ENCODE measurements at regions not wholly inside any gene's neighbourhood (a gene's known extent, or its start where the extent isn't known, plus 50 kb on each side); places are given as distances from the start of the nearest gene placed in this dataset.

DNA sequence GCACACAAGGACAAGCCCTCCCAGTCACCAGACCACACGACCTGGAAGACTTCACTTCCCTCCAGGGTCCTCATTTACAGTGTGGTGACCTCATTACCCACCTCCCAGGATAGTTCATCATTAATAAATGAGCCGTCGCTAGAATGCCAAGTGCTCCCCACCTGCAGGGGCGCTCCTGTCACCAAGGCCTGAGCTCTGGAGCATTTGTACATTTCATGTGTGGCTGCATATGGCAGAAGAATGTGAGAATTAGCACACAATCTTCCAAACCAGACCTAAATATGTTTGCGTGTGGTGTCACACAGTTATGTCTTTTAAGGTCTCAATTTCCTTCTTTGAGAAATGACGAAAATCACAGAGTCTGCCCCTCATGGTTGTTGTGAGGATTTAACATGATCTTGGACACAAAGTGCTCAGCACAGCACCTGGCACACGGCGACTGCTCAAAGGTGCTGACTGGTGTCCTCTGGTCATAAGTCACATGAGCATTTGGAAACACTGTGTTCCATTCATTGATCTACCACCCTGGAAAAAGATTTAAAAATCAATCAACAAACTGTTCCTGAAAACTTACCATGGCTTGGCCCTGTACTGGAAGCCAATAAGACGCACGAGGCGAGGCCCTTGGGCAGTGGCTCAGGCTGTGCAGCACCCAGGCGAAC is 150.6 kb upstream of the SPACA7 start:
- Mint-ChIP-seq H3K4me3 (ENCODE audit: unreplicated experiment) (peak overlapping the region; percentile 58), H3K4me1 (ENCODE audit: low read depth, unreplicated experiment) (no peaks in the 10 kb centered on the region), H3K9me3 (ENCODE audit: unreplicated experiment) (peaks cover 2% of the 10 kb centered on the region), H3K27me3 (ENCODE audit: low read depth, unreplicated experiment) (peaks cover 46% of the 10 kb centered on the region), H3K36me3 (ENCODE audit: low read depth, unreplicated experiment) (peaks cover 3% of the 10 kb centered on the region), H3K27ac (ENCODE audit: unreplicated experiment) (no peak overlapping the region)
- Histone ChIP-seq H3K36me3 (ENCODE audit: insufficient read depth, low read length) (no peaks in the 10 kb centered on the region), H3K9me3 (ENCODE audit: insufficient read depth, low read depth, low read length) (peaks cover 17% of the 10 kb centered on the region), H3K4me1 (ENCODE audit: insufficient read depth, low read length) (no peaks in the 10 kb centered on the region), H4K20me1 (ENCODE audit: insufficient read depth, low read length) (no peaks in the 10 kb centered on the region), H3K9ac (ENCODE audit: low read length) (no peak overlapping the region), H2AFZ (ENCODE audit: low read depth, low read length) (no peak overlapping the region), H3K27ac (ENCODE audit: low read depth, low read length) (no peak overlapping the region), H3K4me3 (ENCODE audit: insufficient read depth, low read depth, low read length) (no peak overlapping the region), H3K79me2 (ENCODE audit: insufficient read depth, low read length) (no peaks in the 10 kb centered on the region), H3K27me3 (ENCODE audit: insufficient read depth, low read length) (no peaks in the 10 kb centered on the region), H3K4me2 (ENCODE audit: low read length) (no peak overlapping the region)
- FAIRE-seq: no peak
- TF ChIP-seq EZH2 (IDR thresholded peaks at IDR 0.05; ENCODE audit: insufficient read depth, low read length): no peak
- TF ChIP-seq, protein P1, sequence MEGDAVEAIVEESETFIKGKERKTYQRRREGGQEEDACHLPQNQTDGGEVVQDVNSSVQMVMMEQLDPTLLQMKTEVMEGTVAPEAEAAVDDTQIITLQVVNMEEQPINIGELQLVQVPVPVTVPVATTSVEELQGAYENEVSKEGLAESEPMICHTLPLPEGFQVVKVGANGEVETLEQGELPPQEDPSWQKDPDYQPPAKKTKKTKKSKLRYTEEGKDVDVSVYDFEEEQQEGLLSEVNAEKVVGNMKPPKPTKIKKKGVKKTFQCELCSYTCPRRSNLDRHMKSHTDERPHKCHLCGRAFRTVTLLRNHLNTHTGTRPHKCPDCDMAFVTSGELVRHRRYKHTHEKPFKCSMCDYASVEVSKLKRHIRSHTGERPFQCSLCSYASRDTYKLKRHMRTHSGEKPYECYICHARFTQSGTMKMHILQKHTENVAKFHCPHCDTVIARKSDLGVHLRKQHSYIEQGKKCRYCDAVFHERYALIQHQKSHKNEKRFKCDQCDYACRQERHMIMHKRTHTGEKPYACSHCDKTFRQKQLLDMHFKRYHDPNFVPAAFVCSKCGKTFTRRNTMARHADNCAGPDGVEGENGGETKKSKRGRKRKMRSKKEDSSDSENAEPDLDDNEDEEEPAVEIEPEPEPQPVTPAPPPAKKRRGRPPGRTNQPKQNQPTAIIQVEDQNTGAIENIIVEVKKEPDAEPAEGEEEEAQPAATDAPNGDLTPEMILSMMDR (IDR thresholded peaks at IDR 0.05; ENCODE audit: insufficient read depth, low read depth, low read length): no peak
- DNase-seq (ENCODE audit: low read depth): no peak

DNA sequence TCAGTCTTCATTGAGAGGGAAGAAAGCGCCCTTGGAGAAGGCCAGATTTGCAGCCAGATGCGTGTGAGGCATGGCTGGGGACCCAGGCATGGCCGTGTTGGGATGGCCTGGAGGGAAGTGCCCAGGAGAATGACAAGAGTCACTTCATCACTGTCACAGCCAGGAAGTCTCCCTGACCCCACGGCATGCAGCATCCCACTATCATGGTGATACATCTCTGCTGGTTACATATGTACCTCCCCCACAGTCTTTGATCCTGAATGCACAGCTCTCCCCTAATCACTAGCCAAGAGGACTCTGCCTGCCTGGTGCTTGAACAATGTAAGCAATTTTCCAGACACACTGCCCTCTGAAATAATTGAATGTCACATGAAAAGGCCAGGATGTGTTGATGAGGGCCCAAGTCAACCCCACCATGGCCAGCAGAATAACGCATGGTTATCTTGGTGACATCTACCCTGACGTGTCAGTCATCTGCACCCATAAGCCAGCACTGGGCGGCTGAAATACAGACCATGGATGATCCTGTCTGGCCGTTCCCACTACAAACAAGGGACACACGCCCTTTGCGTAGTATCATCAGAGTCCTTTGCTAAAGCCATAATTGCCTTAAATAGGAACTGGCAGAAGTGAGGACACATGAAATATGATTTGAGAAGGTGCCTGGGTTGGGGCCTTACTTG is 149.7 kb upstream of the SPACA7 start:
- no peak for TF ChIP-seq EZH2 (IDR thresholded peaks at IDR 0.05; ENCODE audit: insufficient read depth, low read length)
- TF ChIP-seq, protein P1 (IDR thresholded peaks at IDR 0.05; ENCODE audit: insufficient read depth, low read depth, low read length): no peak
- Histone ChIP-seq H3K4me2 (ENCODE audit: low read length) (no peak overlapping the region), H4K20me1 (ENCODE audit: insufficient read depth, low read length) (no peaks in the 10 kb centered on the region), H2AFZ (ENCODE audit: low read depth, low read length) (no peak overlapping the region), H3K79me2 (ENCODE audit: insufficient read depth, low read length) (no peaks in the 10 kb centered on the region), H3K4me3 (ENCODE audit: insufficient read depth, low read depth, low read length) (no peak overlapping the region), H3K4me1 (ENCODE audit: insufficient read depth, low read length) (no peaks in the 10 kb centered on the region), H3K9ac (ENCODE audit: low read length) (no peak overlapping the region), H3K9me3 (ENCODE audit: insufficient read depth, low read depth, low read length) (peaks cover 17% of the 10 kb centered on the region), H3K27ac (ENCODE audit: low read depth, low read length) (no peak overlapping the region), H3K36me3 (ENCODE audit: insufficient read depth, low read length) (no peaks in the 10 kb centered on the region), H3K27me3 (ENCODE audit: insufficient read depth, low read length) (no peaks in the 10 kb centered on the region)
- H3K36me3 Mint-ChIP-seq (ENCODE audit: low read depth, unreplicated experiment): no peaks in the 10 kb centered on the region
- no peak for FAIRE-seq
- H3K27me3 Mint-ChIP-seq (ENCODE audit: low read depth, unreplicated experiment): peaks cover 49% of the 10 kb centered on the region
- H3K4me3 Mint-ChIP-seq (ENCODE audit: unreplicated experiment): no peak overlapping the region
- H3K9me3 Mint-ChIP-seq (ENCODE audit: unreplicated experiment): peaks cover 2% of the 10 kb centered on the region
- H3K4me1 Mint-ChIP-seq (ENCODE audit: low read depth, unreplicated experiment): no peaks in the 10 kb centered on the region
- no peak overlapping the region for H3K27ac Mint-ChIP-seq (ENCODE audit: unreplicated experiment)
- DNase-seq (ENCODE audit: low read depth): no peak

DNA sequence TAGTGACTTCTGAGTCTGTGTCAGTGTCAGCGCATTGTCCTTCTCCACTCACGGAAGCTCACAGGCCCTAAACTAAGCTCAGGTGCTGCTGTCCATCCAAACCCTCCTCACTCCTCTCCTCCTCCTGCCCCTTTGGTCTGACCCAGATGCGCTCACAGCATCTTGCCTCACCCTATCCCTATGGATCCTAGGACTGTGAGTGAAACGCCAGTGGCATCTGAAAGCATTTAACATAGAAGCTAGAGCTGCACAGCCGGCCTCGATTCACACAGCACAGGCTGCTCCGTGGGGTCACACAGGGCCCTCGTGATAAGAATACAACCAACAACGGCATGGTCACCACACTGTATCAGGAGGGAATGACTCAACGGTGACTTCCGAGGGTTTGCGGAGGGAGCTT is 149.1 kb upstream of the SPACA7 start:
- DNase-seq (ENCODE audit: low read depth): no peak
- Histone ChIP-seq H3K9ac (ENCODE audit: low read length) (no peak overlapping the region), H3K4me1 (ENCODE audit: insufficient read depth, low read length) (no peaks in the 10 kb centered on the region), H3K27ac (ENCODE audit: low read depth, low read length) (no peak overlapping the region), H3K79me2 (ENCODE audit: insufficient read depth, low read length) (no peaks in the 10 kb centered on the region), H3K27me3 (ENCODE audit: insufficient read depth, low read length) (no peaks in the 10 kb centered on the region), H3K4me3 (ENCODE audit: insufficient read depth, low read depth, low read length) (no peak overlapping the region), H3K36me3 (ENCODE audit: insufficient read depth, low read length) (no peaks in the 10 kb centered on the region), H4K20me1 (ENCODE audit: insufficient read depth, low read length) (no peaks in the 10 kb centered on the region), H2AFZ (ENCODE audit: low read depth, low read length) (no peak overlapping the region), H3K9me3 (ENCODE audit: insufficient read depth, low read depth, low read length) (peaks cover 17% of the 10 kb centered on the region), H3K4me2 (ENCODE audit: low read length) (no peak overlapping the region)
- Mint-ChIP-seq H3K9me3 (ENCODE audit: unreplicated experiment) (peaks cover 2% of the 10 kb centered on the region), H3K27me3 (ENCODE audit: low read depth, unreplicated experiment) (peaks cover 55% of the 10 kb centered on the region), H3K4me3 (ENCODE audit: unreplicated experiment) (no peak overlapping the region), H3K4me1 (ENCODE audit: low read depth, unreplicated experiment) (no peaks in the 10 kb centered on the region), H3K36me3 (ENCODE audit: low read depth, unreplicated experiment) (no peaks in the 10 kb centered on the region), H3K27ac (ENCODE audit: unreplicated experiment) (no peak overlapping the region)
- no peak for TF ChIP-seq EZH2 (IDR thresholded peaks at IDR 0.05; ENCODE audit: insufficient read depth, low read length)
- TF ChIP-seq, protein P1 (IDR thresholded peaks at IDR 0.05; ENCODE audit: insufficient read depth, low read depth, low read length): no peak
- FAIRE-seq: no peak

All from astrocyte (in vitro differentiated cells and primary cell).